ENCODE measurements at regions not wholly inside any gene's neighbourhood (a gene's known extent, or its start where the extent isn't known, plus 50 kb on each side); places are given as distances from the start of the nearest gene placed in this dataset.

- TF ChIP-seq CTCF (IDR thresholded peaks at IDR 0.05; ENCODE audit: low read depth, low read length), result no peak
- no peak for DNase-seq (ENCODE audit: extremely low read depth, low read depth)
Measured at GRCh38 chr6:8335896-8336295, 99.4 kb downstream of the SLC35B3 start.

GRCh38 chr6:8335381-8335780, 100.0 kb downstream of the SLC35B3 start:
- no peak for TF ChIP-seq CTCF (IDR thresholded peaks at IDR 0.05; ENCODE audit: low read depth, low read length)

GRCh38 chr6:8334113-8334512, 101.2 kb downstream of the SLC35B3 start:
- TF ChIP-seq CTCF (IDR thresholded peaks at IDR 0.05; ENCODE audit: low read depth, low read length), result no peak
- DNase-seq (ENCODE audit: extremely low read depth, low read depth), result no peak

More at GRCh38 chr6:8335381-8335780, 100.0 kb downstream of the SLC35B3 start:
- DNase-seq (ENCODE audit: extremely low read depth, low read depth), result no peak

GRCh38 chr6:8329562-8329961, 105.8 kb downstream of the SLC35B3 start:
- DNase-seq (ENCODE audit: extremely low read depth, low read depth), result no peak
- no peak for TF ChIP-seq CTCF (IDR thresholded peaks at IDR 0.05; ENCODE audit: low read depth, low read length)

- DNase-seq (ENCODE audit: extremely low read depth, low read depth), result no peak
- TF ChIP-seq CTCF (IDR thresholded peaks at IDR 0.05; ENCODE audit: low read depth, low read length), result no peak
Measured at GRCh38 chr6:8325743-8326142, 109.6 kb downstream of the SLC35B3 start.

GRCh38 chr6:8322659-8323058, 112.7 kb downstream of the SLC35B3 start:
- TF ChIP-seq CTCF (IDR thresholded peaks at IDR 0.05; ENCODE audit: low read depth, low read length), result no peak
- DNase-seq (ENCODE audit: extremely low read depth, low read depth), result no peak

GRCh38 chr6:8321671-8322404, 113.5 kb downstream of the SLC35B3 start:
- DNase-seq (ENCODE audit: extremely low read depth, low read depth), result no peak
- no peak for TF ChIP-seq CTCF (IDR thresholded peaks at IDR 0.05; ENCODE audit: low read depth, low read length)

Measured in AG09319 (cell line).